Endothelial cell of umbilical vein (primary cell): ENCODE measurements at regions not wholly inside any gene's neighbourhood (a gene's known extent, or its start where the extent isn't known, plus 50 kb on each side); places are given as distances from the start of the nearest gene placed in this dataset.

Experiments
- BruUV-seq: library from RNA; stranded (reverse); fragments of 400-500 nt; replicated peaks from 2 replicates; lab custom pipeline; 2021; lab: Mats Ljungman, UMichigan
- CTCF ChIA-PET: fragments of 300-600, 350-600 bp; sonication (Branson Sonifier 250); formaldehyde crosslinking; loops from one replicate; lab custom pipeline; 2021; ENCODE audit warnings: antibody characterized with exemption, inconsistent platforms; lab: Charles Lee
- POLR2A ChIA-PET: fragments of 300-600, 350-600 bp; sonication (Branson Sonifier 250); formaldehyde crosslinking; loops from one replicate; lab custom pipeline; 2021; ENCODE audit warnings: antibody characterized with exemption, inconsistent platforms; lab: Charles Lee
- DNase-seq: peaks from one replicate; pipeline ENCODE4 v3.0.0-alpha.2; 2011; ENCODE audit warnings: low read depth, low spot score
- FAIRE-seq: peaks from 2 replicates; lab custom pipeline; 2011; peaks lifted over from hg19 to GRCh38; lab: Jason Lieb, UNC
- H2AFZ ChIP-seq: 2 replicates; pipeline ENCODE4 v1.6.0; 2012; ENCODE audit warnings: low read depth, low read length, control low read depth, inconsistent platforms
- H3K27ac ChIP-seq: 2 replicates; pipeline ENCODE4 v1.5.1; 2011; ENCODE audit warnings: low read depth, mild to moderate bottlenecking, control low read depth, low read length, moderate library complexity; ENCODE audit not compliant: insufficient read depth
- H3K27me3 ChIP-seq, 2 experiments: 2 replicates each; pipeline versions ENCODE4 v1.6.0 to v1.6.1; 2011; ENCODE audit warnings: low read length in 2 of 2, mixed read lengths in 1 of 2; ENCODE audit not compliant: control insufficient read depth in 2 of 2, insufficient read depth in 2 of 2
- H3K36me3 ChIP-seq, 2 experiments: 2 replicates in 1 of 2; 3 replicates in 1 of 2; pipeline ENCODE4 v1.5.1; 2011; ENCODE audit warnings: low read length in 2 of 2, mild to moderate bottlenecking in 1 of 2, moderate library complexity in 1 of 2; ENCODE audit not compliant: control insufficient read depth in 2 of 2, insufficient read depth in 2 of 2; ENCODE audit errors: extremely low read depth in 1 of 2
- H3K4me1 ChIP-seq: 3 replicates; pipeline ENCODE4 v1.5.1; 2011; ENCODE audit warnings: mild to moderate bottlenecking, low read length; ENCODE audit not compliant: control insufficient read depth, insufficient read depth; ENCODE audit errors: extremely low read depth
- H3K4me2 ChIP-seq: 2 replicates; pipeline ENCODE4 v1.6.1; 2011; ENCODE audit warnings: low read length, control low read depth, mixed read lengths; ENCODE audit not compliant: insufficient read depth
- H3K4me3 ChIP-seq, 3 experiments: fragments of 200-600 bp in 1 of 3; sonication (generic), shearing (Covaris generic) in 1 of 3; replicated peaks in 1 of 3; 2 replicates each; pipeline ENCODE4 v1.5.1; 2011 to 2016; ENCODE audit warnings: control low read depth in 3 of 3, low read length in 3 of 3, mild to moderate bottlenecking in 2 of 3, inconsistent platforms in 1 of 3, low read depth in 1 of 3, moderate library complexity in 1 of 3; ENCODE audit not compliant: insufficient read depth in 1 of 3
- H3K79me2 ChIP-seq: 2 replicates; pipeline ENCODE4 v1.6.0; 2012; ENCODE audit warnings: low read length, inconsistent platforms; ENCODE audit not compliant: control insufficient read depth, insufficient read depth
- H3K9ac ChIP-seq: replicated peaks from 2 replicates; pipeline ENCODE3; 2011; ENCODE audit warnings: low read length, control low read depth; ENCODE audit not compliant: insufficient read depth; ENCODE audit errors: extremely low read depth
- H3K9me1 ChIP-seq: replicated peaks from 3 replicates; pipeline ENCODE4 v1.6.0; 2011; ENCODE audit warnings: mild to moderate bottlenecking, low read length; ENCODE audit not compliant: control insufficient read depth, insufficient read depth; ENCODE audit errors: extremely low read depth
- H3K9me3 ChIP-seq: replicated peaks from 2 replicates; pipeline ENCODE4 v1.5.1; 2012; ENCODE audit warnings: low read length, inconsistent platforms; ENCODE audit not compliant: control insufficient read depth, insufficient read depth
- H4K20me1 ChIP-seq: replicated peaks from 2 replicates; pipeline ENCODE3; 2011; ENCODE audit warnings: mild to moderate bottlenecking, low read length; ENCODE audit not compliant: control insufficient read depth, insufficient read depth; ENCODE audit errors: extremely low read depth
- EZH2 ChIP-seq: IDR thresholded peaks from 2 replicates; pipeline ENCODE4 v1.6.1; 2012; ENCODE audit warnings: borderline replicate concordance, low read depth, mild to moderate bottlenecking, moderate library complexity, low read length, inconsistent platforms; ENCODE audit not compliant: severe bottlenecking
- FOS ChIP-seq: IDR thresholded peaks from 2 replicates; pipeline ENCODE4 v1.6.1; 2011; ENCODE audit warnings: mild to moderate bottlenecking, low read length, moderate library complexity, borderline replicate concordance; ENCODE audit not compliant: insufficient read depth
- GATA2 ChIP-seq: IDR thresholded peaks from 2 replicates; pipeline ENCODE4 v1.7.0; 2011; ENCODE audit warnings: low read depth, mild to moderate bottlenecking, moderate library complexity, mixed read lengths, low read length; ENCODE audit not compliant: insufficient read length, insufficient read depth
- JUN ChIP-seq: IDR thresholded peaks from 2 replicates; pipeline ENCODE4 v1.6.1; 2011; ENCODE audit warnings: borderline replicate concordance, low read depth; ENCODE audit not compliant: insufficient read length, insufficient read depth
- MYC ChIP-seq: IDR thresholded peaks from one replicate; pipeline ENCODE4 v1.6.1; 2011; ENCODE audit warnings: mild to moderate bottlenecking, low read depth, low read length
- POLR2A ChIP-seq: IDR thresholded peaks from 2 replicates; pipeline ENCODE4 v1.6.1; 2012; ENCODE audit warnings: low read depth, mild to moderate bottlenecking, control low read depth, low read length
- POLR2AphosphoS5 ChIP-seq: IDR thresholded peaks from 2 replicates; pipeline ENCODE4 v1.6.1; 2012; ENCODE audit warnings: low read depth, mild to moderate bottlenecking, control low read depth, low read length, moderate library complexity; ENCODE audit not compliant: insufficient read depth
- dilution Hi-C: fragments of 300-500 bp; cut with MboI; formaldehyde crosslinking; loops from one replicate; pipeline ENCODE4 v1.15.0; 2019; ENCODE audit warnings: low sequenced_read_pairs; ENCODE audit not compliant: extremely low pct_ligation_motif_present
- intact Hi-C: fragments of 100-400 bp; cut with micrococcal nuclease; formaldehyde crosslinking; loops from one replicate; pipeline ENCODE4 v1.10.0; 2022
- TF ChIP-seq, protein P1 (sequence below), 2 donors: IDR thresholded peaks; 1 replicate in 1 of 2; 2 replicates in 1 of 2; pipeline ENCODE4 v1.5.1; 2011; ENCODE audit warnings: low read length in 2 of 2, mild to moderate bottlenecking in 2 of 2, moderate library complexity in 2 of 2, control low read depth in 1 of 2, inconsistent platforms in 1 of 2, low read depth in 1 of 2; ENCODE audit not compliant: insufficient read depth in 1 of 2; ENCODE audit errors: extremely low read depth in 1 of 2
- TF ChIP-seq, protein P2 (sequence below): IDR thresholded peaks from 2 replicates; pipeline ENCODE4 v1.6.1; 2011; ENCODE audit not compliant: insufficient read depth, insufficient read length

- no peak overlapping the region for H3K9ac ChIP-seq
- no peak overlapping the region for H3K4me2 ChIP-seq
- no peak for TF ChIP-seq MYC
- no peak for TF ChIP-seq JUN
- no peak for TF ChIP-seq EZH2
- no peak for TF ChIP-seq FOS
- TF ChIP-seq, protein P1, sequence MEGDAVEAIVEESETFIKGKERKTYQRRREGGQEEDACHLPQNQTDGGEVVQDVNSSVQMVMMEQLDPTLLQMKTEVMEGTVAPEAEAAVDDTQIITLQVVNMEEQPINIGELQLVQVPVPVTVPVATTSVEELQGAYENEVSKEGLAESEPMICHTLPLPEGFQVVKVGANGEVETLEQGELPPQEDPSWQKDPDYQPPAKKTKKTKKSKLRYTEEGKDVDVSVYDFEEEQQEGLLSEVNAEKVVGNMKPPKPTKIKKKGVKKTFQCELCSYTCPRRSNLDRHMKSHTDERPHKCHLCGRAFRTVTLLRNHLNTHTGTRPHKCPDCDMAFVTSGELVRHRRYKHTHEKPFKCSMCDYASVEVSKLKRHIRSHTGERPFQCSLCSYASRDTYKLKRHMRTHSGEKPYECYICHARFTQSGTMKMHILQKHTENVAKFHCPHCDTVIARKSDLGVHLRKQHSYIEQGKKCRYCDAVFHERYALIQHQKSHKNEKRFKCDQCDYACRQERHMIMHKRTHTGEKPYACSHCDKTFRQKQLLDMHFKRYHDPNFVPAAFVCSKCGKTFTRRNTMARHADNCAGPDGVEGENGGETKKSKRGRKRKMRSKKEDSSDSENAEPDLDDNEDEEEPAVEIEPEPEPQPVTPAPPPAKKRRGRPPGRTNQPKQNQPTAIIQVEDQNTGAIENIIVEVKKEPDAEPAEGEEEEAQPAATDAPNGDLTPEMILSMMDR (IDR thresholded peaks at IDR 0.05; ENCODE audit: extremely low read depth in 1 of 2, insufficient read depth in 1 of 2, low read depth in 1 of 2, low read length in 2 of 2): no peak
- TF ChIP-seq GATA2: no peak
- H3K27me3 ChIP-seq: no peaks in the 10 kb centered on the region
- BruUV-seq: no TSS peak
- ChIA-PET POLR2A (no interaction called here), CTCF (interaction anchor here (0.6 kb wide), 2 partner anchors 288 to 936 kb away, joined by 3 read pairs; no protein-coding TSS in a partner anchor)
- DNase-seq: no peak
- H3K27ac ChIP-seq: no peak overlapping the region
- H3K4me3 ChIP-seq: no peak overlapping the region
- H4K20me1 ChIP-seq: no peaks in the 10 kb centered on the region
- intact Hi-C loops: no loop called here
- dilution Hi-C loops: no loop called here
- H3K9me3 ChIP-seq: no peaks in the 10 kb centered on the region
- no peaks in the 10 kb centered on the region for H3K79me2 ChIP-seq
- no peaks in the 10 kb centered on the region for H3K9me1 ChIP-seq
- no peaks in the 10 kb centered on the region for H3K4me1 ChIP-seq
- H2AFZ ChIP-seq: no peak overlapping the region
- no peaks in the 10 kb centered on the region for H3K36me3 ChIP-seq
- FAIRE-seq: no peak
These were observed 200.1 kb upstream of the MEOX2 start for GRCh38 chr7:15886626-15887025.

DNA sequence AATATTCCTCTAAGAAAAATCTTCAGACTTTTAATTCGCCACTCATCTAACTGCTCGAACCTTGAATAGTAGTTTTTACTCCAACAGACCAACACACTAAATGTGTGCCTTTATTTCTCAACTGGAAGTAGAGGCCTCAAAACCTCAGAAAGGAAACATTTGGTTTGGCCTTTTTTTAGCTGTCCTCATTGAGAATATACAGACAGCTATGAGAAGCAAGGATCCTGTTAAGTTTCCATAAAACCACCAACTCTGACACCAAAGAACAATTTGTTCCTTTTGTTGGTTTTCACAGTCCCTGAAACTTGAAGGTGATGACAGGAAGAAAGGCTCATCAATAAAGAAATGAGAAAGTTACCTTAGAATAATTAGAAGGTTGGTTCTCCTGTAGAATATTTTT is 199.2 kb upstream of the MEOX2 start:
- dilution Hi-C loops (no loop called here), intact Hi-C loops (no loop called here)
- Histone ChIP-seq H3K27ac (no peak overlapping the region), H2AFZ (no peak overlapping the region), H3K9me1 (no peaks in the 10 kb centered on the region), H3K9ac (no peak overlapping the region), H3K36me3 (no peaks in the 10 kb centered on the region), H3K4me2 (no peak overlapping the region), H4K20me1 (no peaks in the 10 kb centered on the region), H3K27me3 (no peaks in the 10 kb centered on the region), H3K79me2 (no peaks in the 10 kb centered on the region), H3K4me1 (no peaks in the 10 kb centered on the region), H3K4me3 (no peak overlapping the region), H3K9me3 (no peaks in the 10 kb centered on the region)
- POLR2A ChIA-PET: no interaction called here
- FAIRE-seq (no peak), DNase-seq (no peak)
- TF ChIP-seq JUN (no peak), GATA2 (no peak), MYC (no peak), FOS (no peak), POLR2A (no peak), EZH2 (no peak), POLR2AphosphoS5 (no peak)
- TF ChIP-seq, protein P1 (IDR thresholded peaks at IDR 0.05; ENCODE audit: extremely low read depth in 1 of 2, insufficient read depth in 1 of 2, low read depth in 1 of 2, low read length in 2 of 2): no peak
- TF ChIP-seq, protein P2, sequence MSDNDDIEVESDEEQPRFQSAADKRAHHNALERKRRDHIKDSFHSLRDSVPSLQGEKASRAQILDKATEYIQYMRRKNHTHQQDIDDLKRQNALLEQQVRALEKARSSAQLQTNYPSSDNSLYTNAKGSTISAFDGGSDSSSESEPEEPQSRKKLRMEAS: no peak
- BruUV-seq: no TSS peak
- CTCF ChIA-PET: no interaction called here
